ENCODE measurements at regions not wholly inside any gene's neighbourhood (a gene's known extent, or its start where the extent isn't known, plus 50 kb on each side); places are given as distances from the start of the nearest gene placed in this dataset.
"Not testable (repeated sequence)": the region's sequence is repeated elsewhere in the genome, so short reads cannot be mapped to it uniquely, and the experiment has no call there.

DNA sequence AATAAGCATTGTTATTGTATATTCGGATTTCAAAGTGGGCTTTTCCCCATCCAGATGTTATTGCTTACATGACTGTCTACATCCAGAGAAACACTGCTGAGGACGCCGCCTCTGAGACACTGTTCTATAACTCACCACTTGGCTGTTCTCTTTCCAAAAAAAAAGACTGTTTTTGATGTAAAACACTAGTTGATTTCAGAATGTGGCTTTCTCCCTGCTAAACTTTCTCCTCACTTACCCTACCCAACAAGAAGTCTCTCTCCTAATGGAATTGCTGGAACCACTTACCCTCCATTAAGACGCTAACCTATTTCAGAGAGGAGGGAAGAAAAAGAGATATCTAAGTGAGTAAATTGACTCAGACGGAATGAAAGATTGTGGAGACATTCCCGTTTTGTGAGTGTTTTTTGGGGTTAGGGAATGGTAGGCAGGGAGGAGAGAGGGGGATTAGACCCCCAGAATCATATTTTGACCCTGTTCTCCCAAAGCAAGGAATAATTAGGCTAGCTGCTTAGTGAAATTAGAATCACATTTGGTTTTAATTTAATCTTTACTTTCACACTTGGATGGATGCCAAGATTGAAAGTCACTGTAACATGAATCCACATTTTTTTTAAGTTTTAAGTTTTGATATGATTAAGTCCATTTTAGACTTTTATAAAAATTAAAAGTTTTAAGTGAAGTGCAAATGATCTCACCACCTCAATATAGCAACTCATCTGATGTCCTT lies 174.9 kb downstream of the CHIC2 start:
- DNase-seq (ENCODE audit: low read depth), result peak; percentile 77
- TF ChIP-seq, protein P1, sequence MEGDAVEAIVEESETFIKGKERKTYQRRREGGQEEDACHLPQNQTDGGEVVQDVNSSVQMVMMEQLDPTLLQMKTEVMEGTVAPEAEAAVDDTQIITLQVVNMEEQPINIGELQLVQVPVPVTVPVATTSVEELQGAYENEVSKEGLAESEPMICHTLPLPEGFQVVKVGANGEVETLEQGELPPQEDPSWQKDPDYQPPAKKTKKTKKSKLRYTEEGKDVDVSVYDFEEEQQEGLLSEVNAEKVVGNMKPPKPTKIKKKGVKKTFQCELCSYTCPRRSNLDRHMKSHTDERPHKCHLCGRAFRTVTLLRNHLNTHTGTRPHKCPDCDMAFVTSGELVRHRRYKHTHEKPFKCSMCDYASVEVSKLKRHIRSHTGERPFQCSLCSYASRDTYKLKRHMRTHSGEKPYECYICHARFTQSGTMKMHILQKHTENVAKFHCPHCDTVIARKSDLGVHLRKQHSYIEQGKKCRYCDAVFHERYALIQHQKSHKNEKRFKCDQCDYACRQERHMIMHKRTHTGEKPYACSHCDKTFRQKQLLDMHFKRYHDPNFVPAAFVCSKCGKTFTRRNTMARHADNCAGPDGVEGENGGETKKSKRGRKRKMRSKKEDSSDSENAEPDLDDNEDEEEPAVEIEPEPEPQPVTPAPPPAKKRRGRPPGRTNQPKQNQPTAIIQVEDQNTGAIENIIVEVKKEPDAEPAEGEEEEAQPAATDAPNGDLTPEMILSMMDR (IDR thresholded peaks at IDR 0.05; ENCODE audit: insufficient read depth, low read length), result peak; percentile 24
- H3K4me3 ChIP-seq (ENCODE audit: low read depth, low read length), result no peak overlapping the region

DNA sequence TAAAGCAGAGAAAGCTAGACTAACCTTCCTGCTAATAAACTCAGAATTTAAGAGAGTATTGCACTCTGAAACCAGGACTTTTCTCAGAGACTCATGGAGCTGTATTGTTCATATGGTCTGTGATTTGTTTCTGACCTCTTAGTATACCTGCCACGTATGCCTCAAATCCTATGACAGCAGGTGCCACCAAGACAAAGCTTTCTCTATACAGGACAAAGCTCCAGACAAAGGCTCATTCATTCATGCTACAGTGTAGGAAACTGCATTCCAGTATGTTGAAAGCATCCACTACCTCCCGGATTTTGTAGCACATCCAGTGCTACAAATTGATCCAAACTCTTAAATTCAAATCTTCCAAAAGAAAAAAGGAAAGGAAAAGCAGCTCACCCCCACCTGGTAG lies 178.3 kb downstream of the CHIC2 start:
- no peak overlapping the region for H3K4me3 ChIP-seq (ENCODE audit: low read depth, low read length)
- TF ChIP-seq, protein P1 (IDR thresholded peaks at IDR 0.05; ENCODE audit: insufficient read depth, low read length), result no peak
- DNase-seq (ENCODE audit: low read depth), result no peak

DNA sequence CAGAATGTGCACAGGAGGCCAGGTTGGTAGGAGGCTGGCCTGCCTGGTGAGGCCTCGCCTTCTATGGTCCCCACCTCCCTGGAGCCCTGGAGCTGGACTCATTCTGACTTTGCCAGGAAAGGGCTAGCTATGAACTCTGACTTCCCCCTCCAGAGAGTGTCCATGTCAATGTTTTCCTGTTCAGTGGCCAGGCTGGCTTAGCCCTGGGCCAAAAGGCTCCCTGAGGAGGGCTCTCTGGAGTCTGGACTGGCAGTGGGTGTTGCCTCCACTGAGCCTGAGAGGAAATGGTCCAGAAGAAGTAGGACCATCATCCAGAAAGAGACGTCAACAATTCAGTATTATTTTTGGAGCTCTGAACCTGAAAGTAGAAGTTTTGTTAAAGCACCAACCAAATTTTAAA lies 178.7 kb downstream of the CHIC2 start:
- TF ChIP-seq, protein P1 (IDR thresholded peaks at IDR 0.05; ENCODE audit: insufficient read depth, low read length), result no peak
- H3K4me3 ChIP-seq (ENCODE audit: low read depth, low read length), result no peak overlapping the region
- DNase-seq (ENCODE audit: low read depth), result peak; percentile 41

DNA sequence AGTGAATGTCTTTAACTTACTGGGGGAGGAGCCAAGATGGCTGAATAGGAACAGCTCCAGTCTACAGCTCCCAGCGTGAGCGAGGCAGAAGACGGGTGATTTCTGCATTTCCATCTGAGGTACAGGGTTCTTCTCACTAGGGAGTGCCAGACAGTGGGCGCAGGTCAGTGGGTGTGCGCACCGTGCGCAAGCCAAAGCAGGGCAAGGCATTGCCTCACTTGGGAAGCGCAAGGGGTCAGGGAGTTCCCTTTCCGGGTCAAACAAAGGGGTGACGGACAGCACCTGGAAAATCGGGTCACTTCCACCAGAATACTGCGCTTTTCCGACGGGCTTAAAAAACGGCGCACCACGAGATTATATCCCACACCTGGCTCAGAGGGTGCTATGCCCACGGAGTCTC lies 187.3 kb downstream of the CHIC2 start:
- not testable (repeated sequence) for H3K4me3 ChIP-seq (ENCODE audit: low read depth, low read length); DNase-seq (ENCODE audit: low read depth)

DNA sequence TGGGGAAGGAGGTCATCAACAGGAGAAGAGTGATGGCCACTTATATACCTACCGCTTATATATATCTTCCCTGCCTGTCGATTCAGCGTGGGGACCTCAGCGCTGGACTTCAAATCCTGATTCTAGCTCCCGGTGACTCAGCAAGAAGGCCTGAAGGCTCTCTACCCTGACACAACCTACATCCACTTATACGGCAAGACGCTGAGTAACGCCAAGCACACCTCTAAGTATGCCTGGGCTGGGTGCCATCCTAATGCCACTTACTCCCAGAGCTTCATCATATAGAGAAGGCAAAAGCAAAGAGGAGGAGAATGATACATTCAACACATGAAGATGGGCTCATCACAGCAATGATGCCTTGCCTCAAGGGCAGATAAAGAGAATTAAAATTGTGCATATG lies 198.3 kb downstream of the CHIC2 start:
- H3K4me3 ChIP-seq (ENCODE audit: low read depth, low read length), result no peak overlapping the region
- no peak for DNase-seq (ENCODE audit: low read depth)
- TF ChIP-seq, protein P1 (IDR thresholded peaks at IDR 0.05; ENCODE audit: insufficient read depth, low read length), result no peak

DNA sequence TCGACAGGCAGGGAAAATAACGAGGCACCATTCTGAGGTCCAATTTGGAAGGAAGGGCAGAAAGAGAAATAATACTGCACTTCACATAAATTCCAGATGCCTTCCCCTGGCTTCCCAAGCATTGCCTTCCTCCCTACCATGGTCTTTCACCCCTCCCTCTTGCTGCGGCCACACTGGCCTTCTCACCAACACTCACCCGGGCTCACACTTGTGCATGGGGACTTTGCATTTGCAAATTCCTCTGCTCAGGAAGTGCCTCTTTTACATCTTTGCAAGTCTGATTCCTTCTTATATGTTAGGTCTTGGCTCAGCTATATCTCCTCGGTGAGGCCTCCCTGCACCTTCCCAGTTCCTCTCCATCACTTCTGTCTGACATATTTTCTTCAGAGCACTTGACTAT lies 199.4 kb downstream of the CHIC2 start:
- no peak overlapping the region for H3K4me3 ChIP-seq (ENCODE audit: low read depth, low read length)
- TF ChIP-seq, protein P1 (IDR thresholded peaks at IDR 0.05; ENCODE audit: insufficient read depth, low read length), result no peak
- no peak for DNase-seq (ENCODE audit: low read depth)

DNA sequence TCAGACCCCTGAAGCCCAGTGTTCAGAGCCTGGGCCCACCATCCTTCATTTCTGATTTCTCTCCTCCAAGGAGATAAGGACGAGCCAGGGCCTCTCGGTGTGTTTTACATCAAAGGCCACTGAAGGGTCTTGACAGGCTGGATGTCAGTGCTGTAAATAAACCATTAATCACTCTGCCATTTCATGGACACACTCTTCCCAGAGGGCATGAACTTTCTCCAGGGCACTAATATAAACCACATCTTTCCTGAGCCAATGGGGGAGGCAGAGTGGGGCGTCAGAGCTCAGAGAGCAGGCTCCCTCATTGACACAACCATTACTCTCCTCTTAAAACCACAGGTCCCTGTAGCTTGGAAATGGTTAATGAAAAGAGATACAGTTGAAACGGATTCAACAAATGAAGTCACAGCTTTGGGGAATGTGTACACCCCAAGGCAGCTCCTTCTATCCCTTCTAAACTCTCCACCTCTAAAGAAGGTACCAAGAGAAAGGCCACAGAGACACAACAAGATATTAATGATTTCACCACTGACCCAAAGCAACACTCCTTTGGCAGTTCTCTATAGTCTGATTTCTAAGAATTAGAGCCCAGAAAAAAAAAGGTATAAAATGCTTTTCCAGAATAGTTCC lies 200.6 kb downstream of the CHIC2 start:
- no peak overlapping the region for H3K4me3 ChIP-seq (ENCODE audit: low read depth, low read length)
- TF ChIP-seq, protein P1 (IDR thresholded peaks at IDR 0.05; ENCODE audit: insufficient read depth, low read length), result no peak
- peak; percentile 82 for DNase-seq (ENCODE audit: low read depth)

All from fibroblast of the aortic adventitia (primary cell).